A673 (cell line): ENCODE measurements at regions not wholly inside any gene's neighbourhood (a gene's known extent, or its start where the extent isn't known, plus 50 kb on each side); places are given as distances from the start of the nearest gene placed in this dataset.

Experiments used
- BruUV-seq: library from RNA; stranded (reverse); fragments of 400-500 nt; replicated peaks from 2 replicates; lab custom pipeline; 2021; lab: Mats Ljungman, UMichigan
- CTCF ChIA-PET: fragments of 300-600 bp; sonication (Branson Sonifier 250); formaldehyde crosslinking; loops from one replicate; lab custom pipeline; 2022; ENCODE audit warnings: antibody characterized with exemption; lab: Charles Lee
- POLR2A ChIA-PET: fragments of 300-600 bp; sonication (Branson Sonifier 250); formaldehyde crosslinking; loops from one replicate; lab custom pipeline; 2022; ENCODE audit warnings: antibody characterized with exemption; ENCODE audit not compliant: low non-redundant PET; lab: Charles Lee
- DNase-seq: peaks from one replicate; pipeline ENCODE4 v3.0.0-alpha.2; 2015; ENCODE audit warnings: low spot score
- H3K27ac ChIP-seq: fragments of 200-600 bp; sonication (generic); 2 replicates; pipeline ENCODE4 v1.5.1; 2016; ENCODE audit warnings: mixed run types, low read depth, mild to moderate bottlenecking, mixed read lengths, antibody characterized with exemption, low read length; ENCODE audit not compliant: poor library complexity, severe bottlenecking
- H3K27me3 ChIP-seq: fragments of 200-600 bp; sonication (generic); replicated peaks from 2 replicates; pipeline ENCODE4 v1.6.1; 2017; ENCODE audit warnings: mixed run types, low read depth, mild to moderate bottlenecking, mixed read lengths, antibody characterized with exemption, low read length; ENCODE audit not compliant: insufficient read depth, poor library complexity
- H3K36me3 ChIP-seq: fragments of 200-600 bp; sonication (generic); 2 replicates; pipeline ENCODE4 v1.6.1; 2016; ENCODE audit warnings: mixed run types, mild to moderate bottlenecking, mixed read lengths, antibody characterized with exemption, low read length; ENCODE audit not compliant: insufficient read depth, poor library complexity, severe bottlenecking
- H3K4me1 ChIP-seq: fragments of 200-600 bp; sonication (generic); 2 replicates; pipeline ENCODE4 v1.6.1; 2017; ENCODE audit warnings: mixed run types, mild to moderate bottlenecking, mixed read lengths, antibody characterized with exemption, low read length; ENCODE audit not compliant: insufficient read depth, poor library complexity, severe bottlenecking
- H3K4me3 ChIP-seq: fragments of 200-600 bp; sonication (generic); 2 replicates; pipeline ENCODE4 v1.5.1; 2016; ENCODE audit warnings: low read depth, mixed run types, mild to moderate bottlenecking, mixed read lengths, low read length; ENCODE audit not compliant: poor library complexity, severe bottlenecking
- H3K9me3 ChIP-seq: fragments of 200-600 bp; sonication (generic); 2 replicates; pipeline ENCODE4 v1.6.1; 2016; ENCODE audit warnings: mixed run types, low read depth, mild to moderate bottlenecking, mixed read lengths, antibody characterized with exemption, low read length; ENCODE audit not compliant: poor library complexity, severe bottlenecking
- EZH2 ChIP-seq: fragments of 200-600 bp; sonication (generic); IDR thresholded peaks from 2 replicates; pipeline ENCODE4 v1.6.1; 2017; ENCODE audit warnings: borderline replicate concordance, low read depth, mild to moderate bottlenecking, mixed read lengths, antibody characterized with exemption, low read length; ENCODE audit not compliant: poor library complexity, severe bottlenecking
- intact Hi-C: fragments of 100-400 bp; cut with micrococcal nuclease; formaldehyde crosslinking; loops from one replicate; pipeline ENCODE4 v1.10.0; 2022; ENCODE audit not compliant: unreplicated experiment
- TF ChIP-seq, protein P1 (sequence below): fragments of 300-800, 200-600 bp; sonication (generic); conservative IDR thresholded peaks from 2 replicates; pipeline ENCODE4 v1.5.1; 2017; ENCODE audit warnings: low read depth, mild to moderate bottlenecking, antibody characterized with exemption, low read length, moderate library complexity, mixed read lengths

DNA sequence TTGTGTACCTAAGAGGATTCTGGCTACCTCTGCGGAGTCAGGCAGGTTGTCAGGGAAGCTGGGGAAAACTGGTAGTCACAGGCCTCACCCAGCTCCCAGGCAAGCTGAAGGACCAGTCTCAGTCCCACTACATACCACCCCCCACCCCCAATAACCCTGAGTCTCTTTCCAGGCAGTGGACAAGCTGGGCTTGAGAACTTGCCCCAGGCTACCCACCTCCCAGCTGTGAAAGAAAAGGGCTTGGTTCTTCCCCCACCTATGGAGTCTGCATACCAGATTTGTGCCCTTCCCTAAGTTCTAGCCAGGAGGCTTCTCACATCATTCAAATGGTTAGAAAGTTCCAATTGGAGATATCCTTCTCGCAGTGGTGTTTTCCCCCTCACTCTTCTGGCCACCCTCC, 1678.8 kb downstream of the MAT2B start:
- Histone ChIP-seq H3K4me3 (no peak overlapping the region), H3K9me3 (no peaks in the 10 kb centered on the region), H3K4me1 (no peaks in the 10 kb centered on the region), H3K27me3 (no peaks in the 10 kb centered on the region), H3K36me3 (no peaks in the 10 kb centered on the region), H3K27ac (no peak overlapping the region)
- TF ChIP-seq, protein P1, sequence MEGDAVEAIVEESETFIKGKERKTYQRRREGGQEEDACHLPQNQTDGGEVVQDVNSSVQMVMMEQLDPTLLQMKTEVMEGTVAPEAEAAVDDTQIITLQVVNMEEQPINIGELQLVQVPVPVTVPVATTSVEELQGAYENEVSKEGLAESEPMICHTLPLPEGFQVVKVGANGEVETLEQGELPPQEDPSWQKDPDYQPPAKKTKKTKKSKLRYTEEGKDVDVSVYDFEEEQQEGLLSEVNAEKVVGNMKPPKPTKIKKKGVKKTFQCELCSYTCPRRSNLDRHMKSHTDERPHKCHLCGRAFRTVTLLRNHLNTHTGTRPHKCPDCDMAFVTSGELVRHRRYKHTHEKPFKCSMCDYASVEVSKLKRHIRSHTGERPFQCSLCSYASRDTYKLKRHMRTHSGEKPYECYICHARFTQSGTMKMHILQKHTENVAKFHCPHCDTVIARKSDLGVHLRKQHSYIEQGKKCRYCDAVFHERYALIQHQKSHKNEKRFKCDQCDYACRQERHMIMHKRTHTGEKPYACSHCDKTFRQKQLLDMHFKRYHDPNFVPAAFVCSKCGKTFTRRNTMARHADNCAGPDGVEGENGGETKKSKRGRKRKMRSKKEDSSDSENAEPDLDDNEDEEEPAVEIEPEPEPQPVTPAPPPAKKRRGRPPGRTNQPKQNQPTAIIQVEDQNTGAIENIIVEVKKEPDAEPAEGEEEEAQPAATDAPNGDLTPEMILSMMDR, result no peak
- TF ChIP-seq EZH2, result no peak
- ChIA-PET POLR2A (interaction anchor here (0.6 kb wide), 1 partner anchor 19 kb away, joined by 4 read pairs; no protein-coding TSS in a partner anchor), CTCF (no interaction called here)
- no TSS peak for BruUV-seq
- intact Hi-C loops, result no loop called here
- no peak for DNase-seq

DNA sequence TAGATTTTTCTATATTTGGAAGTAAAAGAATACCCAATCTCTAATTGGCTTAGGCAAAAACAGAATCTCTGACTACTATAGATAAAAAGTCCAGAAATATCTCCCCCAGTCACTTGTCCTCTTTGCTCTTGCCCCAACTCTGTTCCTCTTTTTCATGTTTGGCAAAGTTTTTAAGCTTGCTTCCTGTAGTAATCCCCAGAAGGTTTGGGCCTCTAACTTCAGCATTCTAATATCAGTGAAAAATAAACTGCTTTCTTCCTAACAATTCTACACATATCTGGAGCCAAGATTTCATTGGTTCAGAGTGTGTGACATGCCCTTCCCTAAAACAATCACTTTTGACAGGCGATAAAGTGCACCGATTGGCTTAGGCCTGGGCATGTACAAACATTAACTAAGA, 1680.3 kb downstream of the MAT2B start:
- BruUV-seq, result no TSS peak

DNA sequence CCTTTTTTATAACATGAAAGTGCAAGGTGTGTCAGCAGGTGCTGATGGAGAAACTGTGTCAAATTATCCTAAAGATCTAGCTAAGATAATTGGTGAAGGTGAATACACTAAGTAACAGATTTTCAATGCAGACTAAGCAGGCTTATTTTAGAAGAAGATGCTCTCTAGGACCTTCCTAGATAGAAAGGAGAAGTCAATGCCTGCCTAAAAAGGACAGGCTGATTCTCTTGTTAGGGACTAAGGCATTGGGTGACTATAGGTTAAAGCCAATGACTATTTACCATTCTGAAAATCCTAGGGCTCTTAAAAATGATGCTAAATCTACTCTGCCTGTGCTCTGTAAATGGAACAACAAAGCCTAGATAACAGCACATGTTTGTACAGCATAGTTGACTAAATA, 1682.4 kb downstream of the MAT2B start:
- Histone ChIP-seq H3K4me1 (no peaks in the 10 kb centered on the region), H3K27me3 (peaks cover 18% of the 10 kb centered on the region), H3K36me3 (no peaks in the 10 kb centered on the region), H3K9me3 (no peaks in the 10 kb centered on the region), H3K27ac (no peak overlapping the region), H3K4me3 (no peak overlapping the region)
- intact Hi-C loops, result no loop called here
- BruUV-seq, result no TSS peak
- ChIA-PET POLR2A (no interaction called here), CTCF (no interaction called here)
- TF ChIP-seq EZH2, result no peak
- TF ChIP-seq, protein P1, result no peak
- DNase-seq, result no peak

More for the DNA sequence above, 1680.3 kb downstream of the MAT2B start:
- H3K9me3 ChIP-seq, result no peaks in the 10 kb centered on the region
- H3K27ac ChIP-seq, result no peak overlapping the region
- ChIA-PET POLR2A (no interaction called here), CTCF (interaction anchor here (0.6 kb wide), 1 partner anchor 975 kb away, joined by 3 read pairs; no protein-coding TSS in a partner anchor)
- no peaks in the 10 kb centered on the region for H3K4me1 ChIP-seq
- TF ChIP-seq EZH2, result no peak
- TF ChIP-seq, protein P1, result no peak
- H3K4me3 ChIP-seq, result no peak overlapping the region
- DNase-seq, result no peak
- intact Hi-C loops, result no loop called here
- peaks cover 7% of the 10 kb centered on the region for H3K27me3 ChIP-seq
- no peaks in the 10 kb centered on the region for H3K36me3 ChIP-seq
